H1 (cell line): ENCODE measurements at regions not wholly inside any gene's neighbourhood (a gene's known extent, or its start where the extent isn't known, plus 50 kb on each side); places are given as distances from the start of the nearest gene placed in this dataset.

Experiments used
- E2F6 ChIP-seq: IDR thresholded peaks from 2 replicates; pipeline ENCODE4 v1.6.1; 2012; ENCODE audit warnings: inconsistent platforms
- POLR2A ChIP-seq, 2 experiments: IDR thresholded peaks; 1 replicate in 1 of 2; 2 replicates in 1 of 2; pipeline ENCODE4 v1.6.1; 2011; ENCODE audit warnings: low read depth in 2 of 2, low read length in 2 of 2, mild to moderate bottlenecking in 2 of 2; ENCODE audit errors: control extremely low read depth in 1 of 2
- RFX5 ChIP-seq: IDR thresholded peaks from 2 replicates; pipeline ENCODE4 v1.6.1; 2011; ENCODE audit warnings: low read depth, low read length, improper control_type of control experiment, borderline replicate concordance
- RNF2 ChIP-seq: fragments of 200-900, 300-1000 bp; sonication (generic); IDR thresholded peaks from 2 replicates; pipeline ENCODE4 v1.7.1; 2016; ENCODE audit warnings: borderline replicate concordance, low read depth, mild to moderate bottlenecking, antibody characterized with exemption, low read length; ENCODE audit not compliant: poor library complexity, severe bottlenecking; ENCODE audit errors: missing control alignments
- USF2 ChIP-seq: IDR thresholded peaks from 2 replicates; pipeline ENCODE4 v1.6.1; 2011; ENCODE audit warnings: low read length, improper control_type of control experiment
- TF ChIP-seq, protein P1 (sequence below), 3 experiments: IDR thresholded peaks; 1 replicate in 2 of 3; 2 replicates in 1 of 3; pipeline versions ENCODE4 v1.5.1 to v1.6.1; 2011; ENCODE audit warnings: low read length in 3 of 3, mild to moderate bottlenecking in 3 of 3, inconsistent platforms in 2 of 3, low read depth in 1 of 3, moderate library complexity in 1 of 3; ENCODE audit not compliant: insufficient read depth in 1 of 3; ENCODE audit errors: control extremely low read depth in 1 of 3

DNA sequence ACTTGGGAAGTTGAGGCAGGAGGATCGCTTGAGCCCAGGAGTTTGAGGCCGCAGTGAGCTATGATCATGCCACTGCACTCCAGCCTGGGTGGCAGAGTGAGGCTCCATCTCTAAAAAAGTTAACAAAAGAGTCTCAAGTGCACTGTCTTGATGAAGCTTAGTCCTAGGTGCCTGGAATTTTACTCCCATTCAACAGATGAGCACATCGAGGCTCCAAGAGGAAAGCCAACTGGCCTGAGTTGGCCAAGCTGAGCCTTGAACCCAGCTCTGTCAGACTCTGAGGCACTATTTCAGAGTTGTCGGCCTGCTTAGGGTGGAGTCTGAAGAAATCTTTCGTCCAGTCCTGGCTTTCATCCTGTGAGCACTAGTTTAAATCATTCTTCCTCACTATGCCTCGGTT, 98.1 kb upstream of the MAP1LC3B2 start:
- TF ChIP-seq USF2: no peak
- TF ChIP-seq E2F6: no peak
- TF ChIP-seq, protein P1, sequence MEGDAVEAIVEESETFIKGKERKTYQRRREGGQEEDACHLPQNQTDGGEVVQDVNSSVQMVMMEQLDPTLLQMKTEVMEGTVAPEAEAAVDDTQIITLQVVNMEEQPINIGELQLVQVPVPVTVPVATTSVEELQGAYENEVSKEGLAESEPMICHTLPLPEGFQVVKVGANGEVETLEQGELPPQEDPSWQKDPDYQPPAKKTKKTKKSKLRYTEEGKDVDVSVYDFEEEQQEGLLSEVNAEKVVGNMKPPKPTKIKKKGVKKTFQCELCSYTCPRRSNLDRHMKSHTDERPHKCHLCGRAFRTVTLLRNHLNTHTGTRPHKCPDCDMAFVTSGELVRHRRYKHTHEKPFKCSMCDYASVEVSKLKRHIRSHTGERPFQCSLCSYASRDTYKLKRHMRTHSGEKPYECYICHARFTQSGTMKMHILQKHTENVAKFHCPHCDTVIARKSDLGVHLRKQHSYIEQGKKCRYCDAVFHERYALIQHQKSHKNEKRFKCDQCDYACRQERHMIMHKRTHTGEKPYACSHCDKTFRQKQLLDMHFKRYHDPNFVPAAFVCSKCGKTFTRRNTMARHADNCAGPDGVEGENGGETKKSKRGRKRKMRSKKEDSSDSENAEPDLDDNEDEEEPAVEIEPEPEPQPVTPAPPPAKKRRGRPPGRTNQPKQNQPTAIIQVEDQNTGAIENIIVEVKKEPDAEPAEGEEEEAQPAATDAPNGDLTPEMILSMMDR (IDR thresholded peaks at IDR 0.05; ENCODE audit: control extremely low read depth in 1 of 3, insufficient read depth in 1 of 3, low read depth in 1 of 3, low read length in 3 of 3): no peak
- no peak for TF ChIP-seq RFX5
- TF ChIP-seq POLR2A (IDR thresholded peaks at IDR 0.05; ENCODE audit: control extremely low read depth in 1 of 2, low read depth in 2 of 2, low read length in 2 of 2): no peak
- no peak for TF ChIP-seq RNF2
